Esophagus squamous epithelium (tissue), 5 donors: ENCODE measurements at regions not wholly inside any gene's neighbourhood (a gene's known extent, or its start where the extent isn't known, plus 50 kb on each side); places are given as distances from the start of the nearest gene placed in this dataset.
"Not testable (repeated sequence)": the region's sequence is repeated elsewhere in the genome, so short reads cannot be mapped to it uniquely, and the experiment has no call there.

Experiments used
- DNase-seq: peaks from one replicate; lab custom pipeline; 2025; lab: John Stamatoyannopoulos, UW
- H3K27ac ChIP-seq, 4 donors: fragments of 200-600 bp; sonication (generic); one replicate each; pipeline ENCODE4 v1.5.1; 2016 to 2019; ENCODE audit warnings: mild to moderate bottlenecking in 1 of 4
- H3K27me3 ChIP-seq, 4 donors: fragments of 200-600 bp; sonication (generic); 1 replicate in 3 of 4; 2 replicates in 1 of 4; pipeline versions ENCODE4 v1.5.1 to v1.6.0; 2017 to 2021; ENCODE audit warnings: antibody characterized with exemption in 1 of 4
- H3K36me3 ChIP-seq, 3 donors: fragments of 200-600 bp; sonication (generic); one replicate each; pipeline ENCODE4 v1.5.1; 2016 to 2019
- H3K4me1 ChIP-seq, 3 donors: fragments of 200-600 bp; sonication (generic); one replicate each; pipeline ENCODE4 v1.5.1; 2017 to 2019
- H3K4me3 ChIP-seq, 4 donors: fragments of 200-600 bp; sonication (generic); 1 replicate in 3 of 4; 2 replicates in 1 of 4; pipeline ENCODE4 v1.5.1; 2016 to 2019; ENCODE audit warnings: mild to moderate bottlenecking in 2 of 4, moderate library complexity in 1 of 4
- H3K9me3 ChIP-seq, 3 donors: fragments of 200-600 bp; sonication (generic); one replicate each; pipeline ENCODE4 v1.5.1; 2016 to 2019
- CTCF ChIP-seq, 6 experiments: fragments of 450-650 bp in 4 of 6; fragments of 200-600 bp in 2 of 6; sonication (generic) in 2 of 6; IDR thresholded peaks; one replicate each; pipeline ENCODE4 v1.5.1; 2016 to 2019; ENCODE audit warnings: antibody characterized with exemption in 6 of 6, mild to moderate bottlenecking in 4 of 6, moderate library complexity in 4 of 6
- POLR2A ChIP-seq, 4 donors: fragments of 450-650 bp; IDR thresholded peaks; one replicate each; pipeline ENCODE4 v1.6.1; 2017; ENCODE audit warnings: antibody characterized with exemption in 4 of 4, mild to moderate bottlenecking in 4 of 4, moderate library complexity in 3 of 4
- WGBS, 2 donors: methylation state at CpG; one replicate each; pipeline ENCODE4 v1.1.5; 2018; 5-methylcytosine and 5-hydroxymethylcytosine counted together
- intact Hi-C: fragments of 100-400 bp; cut with DNase I; formaldehyde crosslinking; loops from one replicate; pipeline ENCODE4 v1.15.0; 2022
- donor health status: DM: yes; HTN: yes; CAD: no.

- H3K4me1 ChIP-seq: no peaks in the 10 kb centered on the region
- intact Hi-C loops: no loop called here
- H3K27ac ChIP-seq: no peak overlapping the region
- H3K9me3 ChIP-seq: no peaks in the 10 kb centered on the region
- TF ChIP-seq POLR2A (IDR thresholded peaks at IDR 0.05): no peak
- no peak for TF ChIP-seq CTCF (IDR thresholded peaks at IDR 0.05)
- H3K4me3 ChIP-seq: no peak overlapping the region
- H3K36me3 ChIP-seq: no peaks in the 10 kb centered on the region
- DNase-seq: no peak
- H3K27me3 ChIP-seq: no peaks in the 10 kb centered on the region
- 45 to 48% methylated on average over 9 of the region's 9 CpGs for WGBS, 2 donors
Measured at GRCh38 chr16:58862334-58863021, 128.4 kb upstream of the GOT2 start.

GRCh38 chr16:58859958-58860669, 126.0 kb upstream of the GOT2 start:
- Histone ChIP-seq H3K4me1 (no peaks in the 10 kb centered on the region), H3K9me3 (no peaks in the 10 kb centered on the region), H3K4me3 (no peak overlapping the region), H3K36me3 (no peaks in the 10 kb centered on the region), H3K27ac (no peak overlapping the region), H3K27me3 (no peaks in the 10 kb centered on the region)
- intact Hi-C loops: no loop called here
- no peak for DNase-seq
- WGBS, 2 donors: 47 to 60% methylated on average over 6 of the region's 6 CpGs
- no peak for TF ChIP-seq CTCF (IDR thresholded peaks at IDR 0.05)
- no peak for TF ChIP-seq POLR2A (IDR thresholded peaks at IDR 0.05)

- DNase-seq, H3K4me1 ChIP-seq, H3K4me3 ChIP-seq, H3K36me3 ChIP-seq, H3K27me3 ChIP-seq, H3K9me3 ChIP-seq, H3K27ac ChIP-seq, intact Hi-C loops: not testable (repeated sequence)
Measured at GRCh38 chr16:58858577-58858976, 124.5 kb upstream of the GOT2 start.

- WGBS, 2 donors: 64 to 69% methylated on average over 5 of the region's 5 CpGs
Measured at GRCh38 chr16:58855291-58855863, 121.3 kb upstream of the GOT2 start.

More at GRCh38 chr16:58855291-58855863, 121.3 kb upstream of the GOT2 start:
- TF ChIP-seq CTCF (IDR thresholded peaks at IDR 0.05): no peak
- TF ChIP-seq POLR2A (IDR thresholded peaks at IDR 0.05): no peak
- Histone ChIP-seq H3K9me3 (no peaks in the 10 kb centered on the region), H3K4me3 (no peak overlapping the region), H3K27ac (no peak overlapping the region), H3K4me1 (no peaks in the 10 kb centered on the region), H3K27me3 (no peaks in the 10 kb centered on the region), H3K36me3 (no peaks in the 10 kb centered on the region)
- intact Hi-C loops: no loop called here
- DNase-seq: no peak
